Left lung (tissue), 4 donors: ENCODE measurements at regions not wholly inside any gene's neighbourhood (a gene's known extent, or its start where the extent isn't known, plus 50 kb on each side); places are given as distances from the start of the nearest gene placed in this dataset.

Experiments used
- ATAC-seq: fragments of 200-7000 bp; cut with Tn5 transposase; one replicate; pipeline ENCODE4 v1.9.1; 2020; ENCODE audit warnings: moderate library complexity
- DNase-seq, 4 donors: peaks; one replicate each; pipeline ENCODE4 v3.0.0-alpha.2; 2013 to 2020
- H3K27ac ChIP-seq, 2 donors: fragments of 200-600 bp; sonication (generic) in 1 of 2; one replicate each; pipeline versions ENCODE4 v1.5.0 to v1.8.0; 2020 to 2021
- H3K27me3 ChIP-seq, 2 donors: fragments of 200-600 bp; sonication (generic) in 1 of 2; one replicate each; pipeline versions ENCODE4 v1.5.0 to v1.8.0; 2020 to 2021
- H3K36me3 ChIP-seq, 2 donors: fragments of 200-600 bp; sonication (generic) in 1 of 2; one replicate each; pipeline versions ENCODE4 v1.5.0 to v1.8.0; 2020 to 2021
- H3K4me1 ChIP-seq, 2 donors: fragments of 200-600 bp; one replicate each; pipeline ENCODE4 v1.8.0; 2021
- H3K4me3 ChIP-seq, 2 donors: fragments of 200-600 bp; sonication (generic) in 1 of 2; one replicate each; pipeline versions ENCODE4 v1.5.0 to v1.8.0; 2020 to 2021; ENCODE audit warnings: mild to moderate bottlenecking in 1 of 2
- H3K9me3 ChIP-seq, 2 donors: fragments of 200-600 bp; sonication (generic) in 1 of 2; one replicate each; pipeline versions ENCODE4 v1.5.0 to v1.8.0; 2020 to 2021
- CTCF ChIP-seq, 2 donors: fragments of 200-600 bp; sonication (generic) in 1 of 2; IDR thresholded peaks; one replicate each; pipeline versions ENCODE4 v1.5.0 to v1.8.0; 2021; ENCODE audit warnings: antibody characterized with exemption in 2 of 2
- intact Hi-C, 2 donors: fragments of 100-400 bp; cut with DNase I; formaldehyde crosslinking; loops; one replicate each; pipeline versions ENCODE4 v1.11.2 to v1.14.2; 2022
- donor health status: DM: no; HTN: yes; CAD: no.
- donor health status: DM: no; HTN: no; CAD: no.

- DNase-seq, result no peak
- H3K27ac ChIP-seq, result no peak overlapping the region
Observed at GRCh38 chr18:11523804-11524203, 85.6 kb upstream of the SLC35G4 start.

GRCh38 chr18:11522992-11523391 lies 86.4 kb upstream of the SLC35G4 start:
- ATAC-seq, result peak; percentile 72
- H3K4me3 ChIP-seq, result no peak overlapping the region
- H3K27ac ChIP-seq, result no peak overlapping the region
- no peak for DNase-seq
- intact Hi-C loops, result no loop called here
- no peaks in the 10 kb centered on the region for H3K9me3 ChIP-seq
- no peaks in the 10 kb centered on the region for H3K27me3 ChIP-seq
- H3K36me3 ChIP-seq, result no peaks in the 10 kb centered on the region
- no peak for TF ChIP-seq CTCF (IDR thresholded peaks at IDR 0.05)
- H3K4me1 ChIP-seq, result no peaks in the 10 kb centered on the region

More at GRCh38 chr18:11523804-11524203, 85.6 kb upstream of the SLC35G4 start:
- TF ChIP-seq CTCF (IDR thresholded peaks at IDR 0.05), result no peak
- ATAC-seq, result peak; percentile 25
- Histone ChIP-seq H3K9me3 (no peaks in the 10 kb centered on the region), H3K4me1 (no peaks in the 10 kb centered on the region), H3K4me3 (no peak overlapping the region), H3K36me3 (no peaks in the 10 kb centered on the region), H3K27me3 (no peaks in the 10 kb centered on the region)
- intact Hi-C loops, result no loop called here

GRCh38 chr18:11521853-11522252 lies 87.5 kb upstream of the SLC35G4 start:
- intact Hi-C loops, result no loop called here
- Histone ChIP-seq H3K36me3 (no peaks in the 10 kb centered on the region), H3K4me3 (no peak overlapping the region), H3K27ac (no peak overlapping the region), H3K9me3 (no peaks in the 10 kb centered on the region), H3K4me1 (no peaks in the 10 kb centered on the region), H3K27me3 (no peaks in the 10 kb centered on the region)
- DNase-seq (no peak), ATAC-seq (no peak)
- TF ChIP-seq CTCF (IDR thresholded peaks at IDR 0.05), result no peak

- Histone ChIP-seq H3K4me1 (no peaks in the 10 kb centered on the region), H3K36me3 (no peaks in the 10 kb centered on the region), H3K27me3 (no peaks in the 10 kb centered on the region), H3K9me3 (no peaks in the 10 kb centered on the region), H3K27ac (no peak overlapping the region), H3K4me3 (no peak overlapping the region)
- no peak for TF ChIP-seq CTCF (IDR thresholded peaks at IDR 0.05)
- DNase-seq, result no peak
- no peak for ATAC-seq
- intact Hi-C loops, result no loop called here
Observed at GRCh38 chr18:11520536-11520935, 88.9 kb upstream of the SLC35G4 start.

- TF ChIP-seq CTCF (IDR thresholded peaks at IDR 0.05), result peak; percentile 46 to 56
- peak; percentile 71 for ATAC-seq
- Histone ChIP-seq H3K4me3 (no peak overlapping the region), H3K36me3 (no peaks in the 10 kb centered on the region), H3K27ac (no peak overlapping the region), H3K9me3 (no peaks in the 10 kb centered on the region), H3K4me1 (no peaks in the 10 kb centered on the region), H3K27me3 (no peaks in the 10 kb centered on the region)
- DNase-seq, result peak in 3 of 4 donors; percentile 26 to 51 (median 42)
- intact Hi-C loops, result no loop called here
Observed at GRCh38 chr18:11518788-11519685, 90.4 kb upstream of the SLC35G4 start.
